Esophagus muscularis mucosa (tissue), 4 donors: ENCODE measurements at regions not wholly inside any gene's neighbourhood (a gene's known extent, or its start where the extent isn't known, plus 50 kb on each side); places are given as distances from the start of the nearest gene placed in this dataset.
"Not testable (repeated sequence)": the region's sequence is repeated elsewhere in the genome, so short reads cannot be mapped to it uniquely, and the experiment has no call there.

Experiments used
- EP300 ChIP-seq: sonication (generic); formaldehyde crosslinking; IDR thresholded peaks from one replicate; pipeline ENCODE4 v1.6.1; 2017; ENCODE audit warnings: antibody characterized with exemption
- POLR2A ChIP-seq: fragments of 450-650 bp; IDR thresholded peaks from one replicate; pipeline ENCODE4 v1.6.1; 2017; ENCODE audit warnings: antibody characterized with exemption, moderate library complexity, mild to moderate bottlenecking, low read depth
- POLR2AphosphoS5 ChIP-seq, 2 donors: sonication (generic); formaldehyde crosslinking; IDR thresholded peaks; one replicate each; pipeline ENCODE4 v1.6.1; 2017; ENCODE audit warnings: antibody characterized with exemption in 2 of 2
- TF ChIP-seq, protein P1 (sequence below), 3 experiments: fragments of 200-600 bp in 2 of 3; fragments of 450-650 bp in 1 of 3; sonication (generic) in 2 of 3; IDR thresholded peaks; one replicate each; pipeline ENCODE4 v1.5.1; 2017 to 2019; ENCODE audit warnings: antibody characterized with exemption in 3 of 3, mild to moderate bottlenecking in 2 of 3, moderate library complexity in 1 of 3

GRCh38 chr16:70061671-70062218 is 52.4 kb upstream of the PDPR start:
- TF ChIP-seq, protein P1, sequence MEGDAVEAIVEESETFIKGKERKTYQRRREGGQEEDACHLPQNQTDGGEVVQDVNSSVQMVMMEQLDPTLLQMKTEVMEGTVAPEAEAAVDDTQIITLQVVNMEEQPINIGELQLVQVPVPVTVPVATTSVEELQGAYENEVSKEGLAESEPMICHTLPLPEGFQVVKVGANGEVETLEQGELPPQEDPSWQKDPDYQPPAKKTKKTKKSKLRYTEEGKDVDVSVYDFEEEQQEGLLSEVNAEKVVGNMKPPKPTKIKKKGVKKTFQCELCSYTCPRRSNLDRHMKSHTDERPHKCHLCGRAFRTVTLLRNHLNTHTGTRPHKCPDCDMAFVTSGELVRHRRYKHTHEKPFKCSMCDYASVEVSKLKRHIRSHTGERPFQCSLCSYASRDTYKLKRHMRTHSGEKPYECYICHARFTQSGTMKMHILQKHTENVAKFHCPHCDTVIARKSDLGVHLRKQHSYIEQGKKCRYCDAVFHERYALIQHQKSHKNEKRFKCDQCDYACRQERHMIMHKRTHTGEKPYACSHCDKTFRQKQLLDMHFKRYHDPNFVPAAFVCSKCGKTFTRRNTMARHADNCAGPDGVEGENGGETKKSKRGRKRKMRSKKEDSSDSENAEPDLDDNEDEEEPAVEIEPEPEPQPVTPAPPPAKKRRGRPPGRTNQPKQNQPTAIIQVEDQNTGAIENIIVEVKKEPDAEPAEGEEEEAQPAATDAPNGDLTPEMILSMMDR (IDR thresholded peaks at IDR 0.05), result not testable (repeated sequence)
- not testable (repeated sequence) for TF ChIP-seq POLR2A; POLR2AphosphoS5 (IDR thresholded peaks at IDR 0.05); EP300
